Stimulated activated effector memory CD8-positive, alpha-beta T cell treated with anti-CD3 and anti-CD28 coated beads, Interleukin-12 subunit alpha, Interleukin-12 subunit beta, amount 100 ng/mL, for 72 hours (primary cell): ENCODE measurements at regions not wholly inside any gene's neighbourhood (a gene's known extent, or its start where the extent isn't known, plus 50 kb on each side); places are given as distances from the start of the nearest gene placed in this dataset.

ENCODE experiments used
- ATAC-seq: fragments of 150-1000 bp; cut with Tn5 transposase; 2 replicates; pipeline ENCODE4 v1.10.0; 2021
- DNase-seq, 2 donors: peaks; one replicate each; pipeline ENCODE4 v3.0.0; 2021 to 2022; ENCODE audit warnings: low spot score in 2 of 2
- H3K27ac Mint-ChIP-seq: one replicate; pipeline ENCODE4 v1.8.0; 2022; ENCODE audit warnings: mild to moderate bottlenecking, mixed read lengths
- H3K36me3 Mint-ChIP-seq: one replicate; pipeline ENCODE4 v1.8.0; 2022; ENCODE audit warnings: mild to moderate bottlenecking, mixed read lengths
- H3K4me1 Mint-ChIP-seq: one replicate; pipeline ENCODE4 v1.8.0; 2022; ENCODE audit warnings: mixed read lengths
- H3K4me3 Mint-ChIP-seq: one replicate; pipeline ENCODE4 v1.8.0; 2022; ENCODE audit warnings: mild to moderate bottlenecking, mixed read lengths
- H3K9me3 Mint-ChIP-seq: one replicate; pipeline ENCODE4 v1.8.0; 2022; ENCODE audit warnings: mixed read lengths

GRCh38 chr20:55760586-55760985 is 244.7 kb downstream of the CBLN4 start:
- no peak for DNase-seq
- Mint-ChIP-seq H3K9me3 (peaks cover 8% of the 10 kb centered on the region), H3K4me3 (no peak overlapping the region), H3K36me3 (no peaks in the 10 kb centered on the region), H3K27ac (no peak overlapping the region), H3K4me1 (no peaks in the 10 kb centered on the region)
- no peak for ATAC-seq

DNA sequence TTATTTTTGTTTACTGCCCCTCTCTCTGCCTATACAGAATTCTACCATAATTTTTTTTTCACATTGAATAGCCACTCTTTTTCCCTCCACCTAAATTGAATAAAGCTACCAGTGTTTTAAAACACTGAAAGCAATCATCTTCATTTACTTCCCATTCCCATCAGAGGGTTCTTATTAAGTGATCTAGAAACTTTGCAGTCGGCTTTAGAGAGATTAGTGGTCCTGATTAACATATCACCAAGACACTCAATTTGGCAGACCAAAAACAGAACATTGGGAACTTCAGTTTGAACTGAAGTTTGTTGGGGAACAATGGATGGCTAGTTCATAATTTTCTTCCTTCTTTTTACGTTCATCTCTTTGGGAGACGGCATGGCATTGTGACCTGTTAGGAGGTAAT is 249.5 kb downstream of the CBLN4 start:
- DNase-seq (no peak), ATAC-seq (no peak)
- peaks cover 9% of the 10 kb centered on the region for H3K9me3 Mint-ChIP-seq
- H3K4me3 Mint-ChIP-seq, result no peak overlapping the region
- no peaks in the 10 kb centered on the region for H3K4me1 Mint-ChIP-seq
- H3K36me3 Mint-ChIP-seq, result no peaks in the 10 kb centered on the region
- H3K27ac Mint-ChIP-seq, result no peak overlapping the region

DNA sequence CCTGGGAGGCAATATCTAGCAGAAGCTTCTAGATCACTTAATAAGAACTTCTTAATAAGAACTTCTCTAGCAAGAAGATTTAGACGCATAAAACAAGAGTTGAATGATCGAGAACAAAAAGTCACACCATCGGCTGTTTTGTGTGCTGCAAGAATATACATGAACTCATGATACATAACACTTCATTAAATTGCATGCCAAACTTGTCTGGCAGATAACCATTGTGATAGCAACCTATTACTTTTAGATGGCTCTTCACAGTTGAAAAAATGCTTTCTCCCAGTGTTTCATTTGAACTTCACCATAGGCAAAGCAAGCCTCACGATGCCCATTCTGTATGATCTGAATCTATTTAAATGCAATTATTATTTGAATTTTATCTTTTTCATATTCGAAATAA is 249.9 kb downstream of the CBLN4 start:
- DNase-seq (no peak), ATAC-seq (no peak)
- H3K27ac Mint-ChIP-seq, result no peak overlapping the region
- H3K4me1 Mint-ChIP-seq, result no peaks in the 10 kb centered on the region
- no peaks in the 10 kb centered on the region for H3K36me3 Mint-ChIP-seq
- peaks cover 9% of the 10 kb centered on the region for H3K9me3 Mint-ChIP-seq
- H3K4me3 Mint-ChIP-seq, result no peak overlapping the region

- Mint-ChIP-seq H3K27ac (no peak overlapping the region), H3K4me1 (no peaks in the 10 kb centered on the region), H3K4me3 (no peak overlapping the region), H3K9me3 (peaks cover 6% of the 10 kb centered on the region), H3K36me3 (no peaks in the 10 kb centered on the region)
- ATAC-seq (no peak), DNase-seq (no peak)
Measured at GRCh38 chr20:55746723-55747122, 258.6 kb downstream of the CBLN4 start.

DNA sequence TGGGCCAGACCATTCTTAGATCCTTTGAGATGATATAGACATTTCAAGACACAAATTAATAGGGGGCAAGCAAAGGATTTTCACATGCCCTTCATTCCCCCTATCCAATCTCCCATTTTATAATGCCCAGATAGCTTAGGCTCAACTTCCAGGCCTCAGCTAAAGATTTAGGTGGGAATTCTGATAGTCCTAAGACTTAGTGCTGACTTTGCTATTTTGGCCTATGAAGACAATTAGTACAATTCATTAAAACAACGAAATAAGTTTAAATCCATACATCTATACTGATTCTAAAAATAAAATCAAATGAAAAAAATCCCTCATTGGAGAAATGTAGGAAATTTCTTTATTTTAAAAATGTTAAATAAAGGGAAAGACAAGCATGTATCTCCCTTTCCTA is 259.5 kb downstream of the CBLN4 start:
- H3K36me3 Mint-ChIP-seq, result no peaks in the 10 kb centered on the region
- no peak overlapping the region for H3K27ac Mint-ChIP-seq
- peaks cover 6% of the 10 kb centered on the region for H3K9me3 Mint-ChIP-seq
- no peak for DNase-seq
- no peak overlapping the region for H3K4me3 Mint-ChIP-seq
- no peak for ATAC-seq
- no peaks in the 10 kb centered on the region for H3K4me1 Mint-ChIP-seq

DNA sequence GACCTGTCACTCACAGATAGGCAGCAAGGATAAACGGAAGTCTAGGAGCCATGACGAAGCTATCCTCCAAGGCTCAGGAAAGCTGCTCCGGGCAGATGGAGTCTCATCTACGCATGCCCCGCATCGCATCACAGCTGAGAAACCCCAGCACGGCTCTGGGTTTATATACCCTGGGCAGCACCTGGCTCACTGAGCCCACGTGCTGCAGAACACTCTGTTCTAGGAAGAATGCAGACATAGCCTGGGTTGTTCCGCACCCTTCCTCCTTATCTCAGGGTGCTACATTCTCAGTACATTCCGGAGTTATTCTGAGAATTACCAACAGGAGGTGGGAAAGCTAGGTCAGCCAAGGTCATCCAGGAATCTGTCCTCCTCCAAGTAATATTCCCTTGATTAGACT is 260.4 kb downstream of the CBLN4 start:
- no peak for ATAC-seq
- Mint-ChIP-seq H3K4me3 (no peak overlapping the region), H3K4me1 (no peaks in the 10 kb centered on the region)

DNA sequence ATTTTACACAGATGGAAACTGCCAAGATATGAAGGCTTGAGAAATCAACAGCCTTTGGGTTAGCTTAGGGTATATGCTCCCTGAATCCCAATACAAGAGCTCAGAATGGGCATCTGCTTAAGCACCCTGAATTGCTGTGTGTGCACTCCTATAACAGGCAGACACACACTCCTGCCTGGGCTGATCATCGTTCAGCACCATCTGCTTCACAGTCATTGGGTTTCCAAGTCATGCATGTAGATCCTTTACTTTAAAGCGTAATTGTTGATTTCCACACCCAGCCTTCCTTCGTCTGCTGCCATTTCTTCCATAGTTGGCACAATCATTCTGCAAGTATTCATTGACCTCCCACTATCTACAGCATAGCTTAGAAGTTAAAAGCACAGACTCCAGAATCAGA is 263.5 kb downstream of the CBLN4 start:
- DNase-seq (no peak), ATAC-seq (no peak)

More for the DNA sequence above, 260.4 kb downstream of the CBLN4 start:
- no peak for DNase-seq
- H3K9me3 Mint-ChIP-seq, result peaks cover 6% of the 10 kb centered on the region
- no peak overlapping the region for H3K27ac Mint-ChIP-seq
- no peaks in the 10 kb centered on the region for H3K36me3 Mint-ChIP-seq

DNA sequence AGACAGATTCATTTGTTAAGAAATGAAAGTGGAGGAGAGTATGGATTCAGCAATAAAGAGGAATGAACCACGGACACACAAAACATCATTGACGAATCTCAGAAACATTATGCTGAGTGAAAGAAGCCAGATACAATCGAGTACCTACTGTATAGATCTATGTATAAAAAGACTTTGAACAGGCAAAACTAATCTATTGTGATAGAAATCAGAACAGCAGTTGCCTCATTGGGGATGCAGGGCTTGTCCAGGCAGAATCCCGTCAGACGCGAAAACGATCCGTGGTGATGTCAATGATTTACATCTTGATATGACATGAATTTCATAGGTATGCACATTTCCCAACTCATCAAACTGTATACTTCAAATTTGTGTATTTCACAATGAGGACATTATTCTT is 265.2 kb downstream of the CBLN4 start:
- Mint-ChIP-seq H3K4me3 (no peak overlapping the region), H3K27ac (no peak overlapping the region), H3K36me3 (no peaks in the 10 kb centered on the region), H3K9me3 (peaks cover 14% of the 10 kb centered on the region), H3K4me1 (no peaks in the 10 kb centered on the region)
- DNase-seq (no peak), ATAC-seq (no peak)

More for the DNA sequence above, 263.5 kb downstream of the CBLN4 start:
- Mint-ChIP-seq H3K36me3 (no peaks in the 10 kb centered on the region), H3K27ac (no peak overlapping the region), H3K4me3 (no peak overlapping the region), H3K9me3 (peaks cover 11% of the 10 kb centered on the region), H3K4me1 (no peaks in the 10 kb centered on the region)

DNA sequence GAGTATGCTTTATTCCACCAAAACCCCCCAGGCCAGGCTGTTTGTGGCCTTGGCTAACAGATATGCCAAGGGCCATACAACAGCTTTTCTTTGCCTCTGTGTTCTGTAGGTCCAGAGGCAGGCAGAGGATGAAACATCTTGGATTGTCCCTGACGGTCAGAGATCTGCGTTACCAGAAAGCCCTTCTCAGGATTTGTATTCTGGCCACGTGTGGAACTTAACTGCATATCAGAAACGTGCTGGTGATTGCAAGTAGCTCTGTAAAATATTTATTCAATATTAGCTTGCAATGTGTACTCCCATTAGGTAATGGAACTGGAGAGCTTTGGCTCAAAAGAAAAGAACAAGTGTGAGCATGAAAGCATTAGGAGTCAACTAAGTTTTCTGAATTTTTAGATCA is 275.0 kb downstream of the CBLN4 start:
- no peak for ATAC-seq
- Mint-ChIP-seq H3K27ac (no peak overlapping the region), H3K4me3 (no peak overlapping the region), H3K36me3 (no peaks in the 10 kb centered on the region), H3K9me3 (peaks cover 4% of the 10 kb centered on the region), H3K4me1 (no peaks in the 10 kb centered on the region)
- DNase-seq, result no peak

- Mint-ChIP-seq H3K27ac (no peak overlapping the region), H3K36me3 (no peaks in the 10 kb centered on the region), H3K4me3 (no peak overlapping the region), H3K9me3 (peaks cover 6% of the 10 kb centered on the region), H3K4me1 (no peaks in the 10 kb centered on the region)
- DNase-seq, result no peak
- ATAC-seq, result no peak
Measured at GRCh38 chr20:55714736-55715135, 290.6 kb downstream of the CBLN4 start.

DNA sequence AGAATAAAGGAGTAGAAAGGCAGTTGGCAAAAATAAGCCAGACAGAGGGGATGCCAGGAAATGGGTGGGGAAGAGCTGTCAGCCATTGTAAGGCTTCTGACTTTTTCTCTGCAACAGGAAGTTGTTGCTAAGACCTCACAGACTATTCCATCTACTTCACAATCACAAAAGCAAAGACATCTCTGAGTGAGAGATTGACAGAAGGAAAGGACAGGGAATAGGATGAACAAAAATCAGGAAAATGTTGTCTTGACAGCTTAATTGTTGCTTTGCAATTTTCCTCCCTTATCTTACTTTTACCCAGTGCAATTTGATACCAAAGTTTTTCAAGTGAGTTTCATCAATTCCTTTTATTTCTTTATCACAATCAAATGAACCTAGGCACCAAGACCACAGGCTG is 291.2 kb downstream of the CBLN4 start:
- Mint-ChIP-seq H3K4me3 (no peak overlapping the region), H3K27ac (no peak overlapping the region), H3K36me3 (no peaks in the 10 kb centered on the region), H3K4me1 (no peaks in the 10 kb centered on the region), H3K9me3 (peaks cover 7% of the 10 kb centered on the region)
- ATAC-seq (no peak), DNase-seq (no peak)

DNA sequence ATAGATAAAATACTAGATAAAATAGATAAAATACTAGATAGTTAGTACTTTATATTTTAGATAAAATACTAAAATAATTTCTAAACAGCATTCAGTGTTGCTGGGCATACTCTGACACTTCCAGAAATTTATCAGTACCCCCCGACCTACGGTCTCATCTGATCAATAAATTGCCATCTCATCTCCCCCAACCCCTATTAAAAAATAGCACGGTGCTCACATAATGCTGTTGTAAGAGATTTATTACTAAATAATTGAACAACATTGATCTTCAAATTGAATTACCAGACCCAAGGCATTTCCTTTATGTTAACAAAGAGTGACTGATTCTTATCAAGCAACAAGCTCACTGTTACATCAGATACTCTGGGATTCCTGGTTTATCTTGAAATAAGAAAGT is 300.9 kb downstream of the CBLN4 start:
- DNase-seq, result no peak
- no peaks in the 10 kb centered on the region for H3K4me1 Mint-ChIP-seq
- no peak for ATAC-seq
- no peak overlapping the region for H3K27ac Mint-ChIP-seq
- no peak overlapping the region for H3K4me3 Mint-ChIP-seq
- H3K9me3 Mint-ChIP-seq, result peaks cover 3% of the 10 kb centered on the region
- H3K36me3 Mint-ChIP-seq, result no peaks in the 10 kb centered on the region

DNA sequence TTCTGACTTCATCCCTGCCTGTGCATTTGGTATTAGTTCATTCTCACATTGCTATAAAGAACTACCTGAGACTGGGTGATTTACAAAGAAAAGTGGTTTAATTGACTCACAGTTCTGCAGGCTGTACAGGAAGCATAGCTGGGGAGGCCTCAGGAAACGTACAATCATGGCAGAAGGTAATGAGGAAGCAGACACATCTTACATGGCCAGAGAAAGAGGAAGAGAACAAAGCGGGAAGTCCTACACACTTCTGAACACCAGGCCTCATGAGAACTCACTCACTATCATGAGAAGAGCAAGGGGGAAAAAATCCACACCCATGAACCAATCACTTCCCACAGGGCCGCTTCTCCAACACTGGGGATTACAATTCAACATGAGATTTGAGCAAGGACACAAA is 303.9 kb downstream of the CBLN4 start:
- Mint-ChIP-seq H3K4me1 (no peaks in the 10 kb centered on the region), H3K9me3 (no peaks in the 10 kb centered on the region), H3K36me3 (no peaks in the 10 kb centered on the region)

GRCh38 chr20:55696520-55696919 is 308.8 kb downstream of the CBLN4 start:
- Mint-ChIP-seq H3K9me3 (peaks cover 3% of the 10 kb centered on the region), H3K4me3 (no peak overlapping the region), H3K36me3 (no peaks in the 10 kb centered on the region), H3K4me1 (no peaks in the 10 kb centered on the region), H3K27ac (no peak overlapping the region)
- ATAC-seq, result no peak
- no peak for DNase-seq

More for the DNA sequence above, 303.9 kb downstream of the CBLN4 start:
- Mint-ChIP-seq H3K4me3 (no peak overlapping the region), H3K27ac (no peak overlapping the region)
- ATAC-seq (no peak), DNase-seq (no peak)

- Mint-ChIP-seq H3K4me3 (no peak overlapping the region), H3K36me3 (no peaks in the 10 kb centered on the region), H3K9me3 (peaks cover 3% of the 10 kb centered on the region), H3K4me1 (no peaks in the 10 kb centered on the region), H3K27ac (no peak overlapping the region)
- no peak for DNase-seq
- ATAC-seq, result no peak
Measured at GRCh38 chr20:55693641-55694040, 311.7 kb downstream of the CBLN4 start.

DNA sequence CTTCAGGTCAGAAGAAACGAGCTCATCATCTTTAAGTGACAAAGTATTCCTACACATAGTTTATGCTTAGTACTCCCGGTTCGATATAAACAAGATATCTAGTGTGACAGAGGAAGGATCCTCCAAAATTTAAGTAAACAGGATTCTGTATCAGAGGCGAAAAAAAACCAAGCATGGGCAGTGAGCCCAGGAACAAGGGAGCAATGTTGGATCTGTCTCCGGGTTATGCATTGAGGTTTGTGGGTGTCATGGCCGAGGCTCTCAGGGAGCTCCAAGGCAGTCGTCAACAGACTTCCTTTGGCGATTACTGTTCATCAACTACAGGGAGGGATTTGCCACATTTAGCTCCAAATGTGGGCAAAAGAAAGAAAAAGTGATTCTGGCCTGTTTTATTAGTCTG is 319.5 kb downstream of the CBLN4 start:
- H3K36me3 Mint-ChIP-seq, result no peaks in the 10 kb centered on the region
- no peak for ATAC-seq
- DNase-seq, result no peak
- no peak overlapping the region for H3K4me3 Mint-ChIP-seq
- H3K4me1 Mint-ChIP-seq, result no peaks in the 10 kb centered on the region
- H3K27ac Mint-ChIP-seq, result no peak overlapping the region
- H3K9me3 Mint-ChIP-seq, result peaks cover 7% of the 10 kb centered on the region

GRCh38 chr20:55685425-55685824 is 319.9 kb downstream of the CBLN4 start:
- no peak overlapping the region for H3K4me3 Mint-ChIP-seq
- H3K4me1 Mint-ChIP-seq, result no peaks in the 10 kb centered on the region
- H3K36me3 Mint-ChIP-seq, result no peaks in the 10 kb centered on the region
- peaks cover 7% of the 10 kb centered on the region for H3K9me3 Mint-ChIP-seq
- ATAC-seq (no peak), DNase-seq (no peak)
- no peak overlapping the region for H3K27ac Mint-ChIP-seq
